ENCODE measurements at regions not wholly inside any gene's neighbourhood (a gene's known extent, or its start where the extent isn't known, plus 50 kb on each side); places are given as distances from the start of the nearest gene placed in this dataset.

DNA sequence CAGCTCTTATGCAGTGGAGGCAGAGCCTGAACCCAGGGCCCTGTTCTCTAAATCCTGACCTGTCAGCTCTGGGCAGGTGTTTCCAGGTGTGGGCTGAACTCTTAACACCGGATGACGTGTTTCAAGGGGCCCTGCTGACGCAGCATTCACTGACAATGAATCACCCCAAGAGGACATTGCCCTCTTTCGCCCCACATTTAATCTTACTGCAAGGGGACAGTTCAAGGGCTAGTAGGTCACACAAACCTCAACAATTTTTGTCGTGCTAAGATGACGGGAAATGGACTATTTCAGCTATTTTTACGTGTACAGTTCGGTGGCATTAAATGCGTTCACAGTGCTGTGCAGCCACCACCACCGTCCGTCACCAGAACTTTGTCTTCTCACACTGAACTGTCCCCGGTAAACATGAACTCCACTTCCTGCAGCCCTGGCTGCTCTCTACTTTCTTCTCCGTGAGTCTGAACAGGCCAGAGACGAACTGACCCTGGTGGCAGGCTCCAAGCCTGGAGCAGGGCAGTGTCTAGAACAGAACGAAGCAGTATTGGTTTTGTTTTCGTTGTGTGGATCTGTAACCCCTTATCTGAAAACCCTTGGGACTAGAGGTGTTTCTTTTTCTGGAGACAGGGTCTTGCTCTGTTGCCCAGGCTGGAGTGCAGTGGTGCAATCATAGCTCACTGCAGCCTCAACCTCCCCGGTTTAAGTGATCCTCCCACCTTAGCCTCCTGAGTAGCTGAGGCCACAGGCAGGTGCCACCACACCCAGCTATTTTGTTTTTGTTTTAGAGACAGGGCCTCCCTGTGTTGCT lies 88.4 kb upstream of the CIBAR2 start (continued):
- TF ChIP-seq ZFP36L1 (CRISPR knock-in tag; IDR thresholded peaks at IDR 0.05) (no peak), FOXO1 (CRISPR knock-in tag; IDR thresholded peaks at IDR 0.05) (peak; percentile 44; the same call in 1 of the 2 replicates), ZNF432 (CRISPR knock-in tag; IDR thresholded peaks at IDR 0.05; ENCODE audit: borderline replicate concordance) (no peak), XRCC5 (optimal IDR thresholded peaks at IDR 0.05; ENCODE audit: low read length) (no peak), ZNF879 (CRISPR knock-in tag; IDR thresholded peaks at IDR 0.05) (no peak), ZNF609 (CRISPR knock-in tag; IDR thresholded peaks at IDR 0.05; ENCODE audit: borderline replicate concordance) (0 out of 2 replicates have a peak, but pooled peaks have one; percentile 18), THRA (CRISPR knock-in tag; IDR thresholded peaks at IDR 0.05; ENCODE audit: borderline replicate concordance) (peak; percentile 9; the same call in 1 of the 2 replicates), GABPB1 (CRISPR knock-in tag; IDR thresholded peaks at IDR 0.05) (peak; percentile 33; the same call in 1 of the 2 replicates), ZBTB38 (CRISPR knock-in tag; IDR thresholded peaks at IDR 0.05) (peak; percentile 80; the same call in 1 of the 2 replicates), ZNF772 (CRISPR knock-in tag; IDR thresholded peaks at IDR 0.05) (0 out of 2 replicates have a peak, but pooled peaks have one; percentile 42), CREBL2 (CRISPR knock-in tag; IDR thresholded peaks at IDR 0.05; ENCODE audit: borderline replicate concordance) (no peak)
- TF ChIP-seq, protein P1, sequence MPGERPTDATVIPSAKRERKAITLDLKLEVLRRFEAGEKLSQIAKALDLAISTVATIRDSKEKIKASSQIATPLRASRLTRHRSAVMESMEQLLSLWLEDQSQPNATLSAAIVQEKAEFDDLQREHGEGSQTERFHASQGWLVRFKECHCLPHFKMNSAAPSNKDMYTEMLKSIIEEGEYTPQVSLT (CRISPR knock-in tag; IDR thresholded peaks at IDR 0.05; ENCODE audit: borderline replicate concordance, low read depth), result no peak
- TF ChIP-seq, protein P2, sequence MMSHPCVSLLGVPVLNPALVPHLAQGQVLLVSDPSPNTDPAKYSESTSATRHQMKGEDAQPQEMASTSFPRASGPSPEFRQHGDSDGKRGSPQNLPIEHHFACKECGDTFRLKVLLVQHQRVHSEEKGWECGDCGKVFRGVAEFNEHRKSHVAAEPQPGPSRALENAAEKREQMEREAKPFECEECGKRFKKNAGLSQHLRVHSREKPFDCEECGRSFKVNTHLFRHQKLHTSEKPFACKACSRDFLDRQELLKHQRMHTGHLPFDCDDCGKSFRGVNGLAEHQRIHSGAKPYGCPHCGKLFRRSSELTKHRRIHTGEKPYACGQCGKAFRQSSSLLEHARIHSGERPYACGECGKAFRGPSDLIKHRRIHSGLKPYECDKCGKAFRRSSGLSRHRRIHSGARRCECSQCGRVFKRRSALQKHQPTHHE (CRISPR knock-in tag; IDR thresholded peaks at IDR 0.05; ENCODE audit: borderline replicate concordance), result peak; percentile 43; the same call in 1 of the 2 replicates
- TF ChIP-seq, protein P3, sequence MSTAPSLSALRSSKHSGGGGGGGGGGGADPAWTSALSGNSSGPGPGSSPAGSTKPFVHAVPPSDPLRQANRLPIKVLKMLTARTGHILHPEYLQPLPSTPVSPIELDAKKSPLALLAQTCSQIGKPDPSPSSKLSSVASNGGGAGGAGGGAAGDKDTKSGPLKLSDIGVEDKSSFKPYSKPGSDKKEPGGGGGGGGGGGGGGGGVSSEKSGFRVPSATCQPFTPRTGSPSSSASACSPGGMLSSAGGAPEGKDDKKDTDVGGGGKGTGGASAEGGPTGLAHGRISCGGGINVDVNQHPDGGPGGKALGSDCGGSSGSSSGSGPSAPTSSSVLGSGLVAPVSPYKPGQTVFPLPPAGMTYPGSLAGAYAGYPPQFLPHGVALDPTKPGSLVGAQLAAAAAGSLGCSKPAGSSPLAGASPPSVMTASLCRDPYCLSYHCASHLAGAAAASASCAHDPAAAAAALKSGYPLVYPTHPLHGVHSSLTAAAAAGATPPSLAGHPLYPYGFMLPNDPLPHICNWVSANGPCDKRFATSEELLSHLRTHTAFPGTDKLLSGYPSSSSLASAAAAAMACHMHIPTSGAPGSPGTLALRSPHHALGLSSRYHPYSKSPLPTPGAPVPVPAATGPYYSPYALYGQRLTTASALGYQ (CRISPR knock-in tag; IDR thresholded peaks at IDR 0.05), result peak; percentile 22; the same call in 1 of the 2 replicates
